Activated T-cell treated with anti-CD3 and anti-CD28 coated beads, Interleukin-2, amount 50 U/mL, for 72 hours (primary cell): ENCODE measurements at regions not wholly inside any gene's neighbourhood (a gene's known extent, or its start where the extent isn't known, plus 50 kb on each side); places are given as distances from the start of the nearest gene placed in this dataset.

Experiments used
- ATAC-seq, 2 donors: fragments of 150-1000 bp; cut with Tn5 transposase; replicated peaks in 1 of 2; 2 replicates each; pipeline ENCODE4 v1.10.0; 2021; ENCODE audit warnings: moderate library complexity in 2 of 2, mild to moderate bottlenecking in 1 of 2
- DNase-seq, 2 donors: peaks; one replicate each; pipeline ENCODE4 v3.0.0; 2021 to 2022; ENCODE audit warnings: mixed read lengths in 1 of 2
- H3K27ac Mint-ChIP-seq: one replicate; pipeline ENCODE4 v1.8.0; 2022; ENCODE audit warnings: mild to moderate bottlenecking, moderate library complexity, mixed read lengths
- H3K27me3 Mint-ChIP-seq: one replicate; pipeline ENCODE4 v1.8.0; 2022; ENCODE audit warnings: low read depth, mixed read lengths
- H3K36me3 Mint-ChIP-seq, 2 donors: one replicate each; pipeline ENCODE4 v1.8.0; 2022; ENCODE audit warnings: mixed read lengths in 2 of 2, mild to moderate bottlenecking in 1 of 2; ENCODE audit not compliant: insufficient read depth in 2 of 2
- H3K4me1 Mint-ChIP-seq: one replicate; pipeline ENCODE4 v1.8.0; 2022; ENCODE audit warnings: low read depth, mixed read lengths
- H3K4me3 Mint-ChIP-seq, 2 donors: one replicate each; pipeline ENCODE4 v1.8.0; 2022; ENCODE audit warnings: mild to moderate bottlenecking in 2 of 2, mixed read lengths in 2 of 2, moderate library complexity in 2 of 2
- H3K9me3 Mint-ChIP-seq, 2 donors: one replicate each; pipeline ENCODE4 v1.8.0; 2022; ENCODE audit warnings: mixed read lengths in 2 of 2

DNA sequence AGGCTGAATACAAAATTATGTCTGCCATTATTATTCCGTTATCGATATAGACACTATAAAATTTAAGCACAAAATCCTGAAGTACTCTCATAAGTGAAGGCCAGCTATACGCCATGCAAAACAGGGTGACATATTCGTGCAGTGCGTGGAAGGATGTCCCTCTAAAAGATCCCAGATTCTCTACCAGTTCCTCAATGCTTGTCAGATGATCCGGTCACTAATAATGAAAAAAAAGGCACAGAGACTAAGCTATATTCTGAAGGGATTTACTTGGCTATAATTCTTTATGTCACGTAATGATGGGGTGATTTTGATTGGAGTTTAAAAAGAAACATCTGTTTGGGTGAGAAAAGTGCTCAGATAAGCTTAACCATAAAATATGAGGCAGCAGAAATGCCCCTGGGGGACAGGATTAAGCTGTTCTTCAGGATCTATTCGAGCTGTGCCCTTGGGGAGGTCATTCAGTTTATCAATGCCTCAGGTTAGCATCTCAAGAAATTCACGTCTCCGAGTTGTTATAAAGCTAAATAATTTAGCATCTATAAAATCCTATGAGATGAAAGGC lies 229.7 kb upstream of the PITRM1 start:
- H3K27me3 Mint-ChIP-seq = peaks cover 2% of the 10 kb centered on the region
- no peaks in the 10 kb centered on the region for H3K4me1 Mint-ChIP-seq
- no peaks in the 10 kb centered on the region for H3K9me3 Mint-ChIP-seq
- DNase-seq = no peak
- no peaks in the 10 kb centered on the region for H3K36me3 Mint-ChIP-seq
- no peak overlapping the region for H3K27ac Mint-ChIP-seq
- ATAC-seq = no peak
- no peak overlapping the region for H3K4me3 Mint-ChIP-seq

DNA sequence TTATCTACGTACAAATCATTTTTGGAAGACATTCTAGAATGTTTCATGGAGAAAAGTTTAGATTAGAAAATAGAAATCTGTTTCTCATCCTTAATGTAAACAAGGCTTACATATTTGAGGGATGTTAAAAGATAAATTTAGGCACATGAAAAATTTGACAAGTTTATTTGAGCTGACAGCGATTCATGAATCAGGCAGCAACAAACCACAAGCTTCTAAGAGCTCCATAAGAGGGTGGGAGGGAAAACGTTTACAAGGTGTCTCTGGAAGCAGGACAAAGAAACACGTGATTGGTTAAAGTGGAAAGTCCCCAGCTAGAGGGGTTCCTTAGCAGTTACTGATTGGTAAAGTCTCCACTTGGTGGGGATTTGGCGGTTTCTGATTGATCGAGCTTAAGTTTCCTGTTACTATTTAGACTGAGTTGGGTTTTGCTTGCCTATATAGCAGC lies 228.9 kb upstream of the PITRM1 start:
- no peak for DNase-seq
- Mint-ChIP-seq H3K27ac (no peak overlapping the region), H3K9me3 (no peaks in the 10 kb centered on the region), H3K4me1 (no peaks in the 10 kb centered on the region), H3K27me3 (peaks cover 8% of the 10 kb centered on the region), H3K4me3 (no peak overlapping the region), H3K36me3 (no peaks in the 10 kb centered on the region)
- ATAC-seq = no peak

DNA sequence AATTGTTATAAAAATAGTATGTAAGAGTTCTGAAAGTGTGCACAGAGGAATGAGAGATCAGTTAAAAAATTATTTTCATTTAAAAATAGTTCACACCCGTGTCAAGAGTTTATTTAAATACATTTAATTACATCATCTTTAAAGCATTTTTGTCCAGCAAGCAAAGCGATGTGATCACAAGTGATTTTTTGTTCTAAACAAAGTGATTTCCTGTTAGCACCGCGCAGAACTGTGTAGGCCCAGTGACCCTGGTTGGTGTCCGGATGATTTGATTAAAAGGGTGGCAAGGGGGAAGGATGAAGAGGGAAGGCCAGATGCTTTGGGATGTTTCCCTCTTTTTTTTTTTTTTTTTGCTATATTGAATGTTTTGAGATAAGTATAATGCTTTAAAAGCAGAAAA lies 227.8 kb upstream of the PITRM1 start:
- Mint-ChIP-seq H3K36me3 (no peaks in the 10 kb centered on the region), H3K4me3 (no peak overlapping the region), H3K9me3 (no peaks in the 10 kb centered on the region), H3K27ac (no peak overlapping the region), H3K27me3 (peaks cover 14% of the 10 kb centered on the region), H3K4me1 (no peaks in the 10 kb centered on the region)
- ATAC-seq = no peak
- no peak for DNase-seq

DNA sequence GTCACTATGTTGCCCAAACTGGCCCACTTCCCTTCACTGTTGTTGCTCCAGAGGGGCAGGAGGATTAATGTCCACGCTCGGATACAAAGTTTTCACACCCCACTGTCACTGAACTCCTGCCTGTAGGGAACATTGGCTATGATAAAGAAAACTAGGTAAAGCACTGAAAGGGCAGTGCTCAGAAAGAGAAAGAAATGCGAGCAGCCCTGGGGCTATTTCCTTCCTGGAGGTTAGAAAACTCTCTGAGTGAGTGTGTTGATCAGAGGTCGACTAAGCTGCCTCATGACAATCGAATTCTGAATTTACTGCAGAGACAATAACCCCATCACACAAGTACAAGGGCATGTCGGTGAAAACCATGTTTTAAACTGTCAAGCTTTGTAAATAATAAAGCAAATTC lies 227.2 kb upstream of the PITRM1 start:
- peaks cover 15% of the 10 kb centered on the region for H3K27me3 Mint-ChIP-seq
- no peaks in the 10 kb centered on the region for H3K36me3 Mint-ChIP-seq
- no peaks in the 10 kb centered on the region for H3K9me3 Mint-ChIP-seq
- no peaks in the 10 kb centered on the region for H3K4me1 Mint-ChIP-seq
- H3K4me3 Mint-ChIP-seq = no peak overlapping the region
- H3K27ac Mint-ChIP-seq = no peak overlapping the region
- ATAC-seq (no peak), DNase-seq (no peak)

DNA sequence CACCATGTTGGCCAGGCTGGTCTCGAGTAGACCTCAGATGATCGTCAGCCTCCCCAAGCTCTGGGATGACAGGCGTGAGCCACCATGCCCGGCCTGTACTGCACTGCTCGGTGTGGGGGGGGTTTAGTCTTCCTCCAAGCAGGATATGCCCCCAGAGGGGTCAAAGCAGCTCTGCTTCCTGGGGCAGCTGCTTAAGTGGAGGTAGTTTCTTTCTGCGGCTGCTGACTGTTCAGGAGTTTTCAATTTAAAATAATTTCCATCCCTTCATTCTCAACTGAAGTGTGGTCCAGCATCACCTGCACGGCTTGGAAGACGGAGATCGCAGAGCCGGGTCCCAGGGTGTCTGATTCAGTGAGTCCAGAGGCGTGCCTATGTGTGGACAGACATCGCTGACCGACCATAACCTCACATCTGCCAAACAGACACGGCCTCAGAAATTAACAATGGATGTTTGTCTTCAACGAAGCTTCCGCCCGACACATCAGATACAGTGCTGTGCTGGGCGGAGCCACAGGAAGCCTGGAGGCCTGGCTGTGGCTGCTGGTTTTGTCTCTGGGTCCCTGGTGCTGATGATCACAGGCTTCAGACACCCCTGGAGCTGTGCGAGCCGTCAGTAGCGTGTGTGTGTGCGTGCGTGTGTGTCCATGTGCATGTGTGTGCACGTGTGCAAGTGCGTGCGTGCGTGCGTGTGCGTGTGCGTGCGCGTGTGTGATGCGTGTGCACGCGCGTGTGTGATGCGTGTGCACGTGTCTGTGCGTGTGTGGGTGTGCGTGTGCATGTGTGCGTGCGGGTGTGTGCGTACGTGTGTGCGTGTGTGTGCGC lies 226.5 kb upstream of the PITRM1 start:
- Mint-ChIP-seq H3K9me3 (no peaks in the 10 kb centered on the region), H3K4me1 (no peaks in the 10 kb centered on the region), H3K27ac (no peak overlapping the region), H3K4me3 (no peak overlapping the region), H3K27me3 (peaks cover 22% of the 10 kb centered on the region), H3K36me3 (no peaks in the 10 kb centered on the region)
- DNase-seq (no peak), ATAC-seq (no peak)

DNA sequence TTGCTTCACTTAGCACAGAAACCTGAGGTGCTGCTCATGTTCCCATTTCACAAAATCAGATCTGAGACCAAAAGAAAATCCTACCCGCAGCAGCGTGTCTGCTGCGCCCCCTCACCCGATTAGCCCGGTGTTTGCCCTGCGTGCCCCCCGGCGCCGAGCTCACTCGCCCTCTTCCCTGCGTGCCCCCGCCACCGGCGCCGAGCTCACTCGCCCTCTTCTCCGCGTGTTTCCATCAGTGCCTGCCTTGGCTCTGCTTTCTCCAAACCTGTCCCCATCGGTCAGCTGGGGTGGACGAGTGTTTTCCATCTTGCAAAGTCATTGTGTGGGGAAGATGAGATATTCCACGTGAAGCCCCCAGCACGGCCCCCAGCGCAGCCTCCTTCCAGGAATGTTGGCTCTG lies 225.3 kb upstream of the PITRM1 start:
- Mint-ChIP-seq H3K4me3 (no peak overlapping the region), H3K27ac (no peak overlapping the region), H3K9me3 (no peaks in the 10 kb centered on the region), H3K4me1 (no peaks in the 10 kb centered on the region), H3K27me3 (peaks cover 28% of the 10 kb centered on the region), H3K36me3 (no peaks in the 10 kb centered on the region)
- ATAC-seq (no peak), DNase-seq (no peak)

DNA sequence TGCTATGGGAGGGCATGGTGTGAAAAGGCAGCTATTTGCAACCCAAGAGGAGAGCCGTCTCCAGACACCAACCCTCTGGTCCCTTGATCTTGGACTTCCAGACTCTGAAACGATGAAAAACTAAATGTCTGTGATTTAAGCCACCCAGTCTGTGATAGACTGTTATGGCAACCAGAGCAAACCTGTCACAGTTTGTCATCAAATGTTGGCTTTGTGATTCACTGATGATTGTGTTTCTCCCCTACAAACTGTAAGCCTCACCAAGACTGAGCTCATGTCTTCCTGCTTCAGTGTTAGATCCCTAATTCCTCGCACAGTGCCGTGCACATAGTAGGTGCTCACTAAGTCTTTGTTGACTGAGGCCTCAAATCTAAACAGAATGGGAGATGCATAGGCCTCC lies 224.6 kb upstream of the PITRM1 start:
- no peak for DNase-seq
- Mint-ChIP-seq H3K27ac (no peak overlapping the region), H3K4me3 (no peak overlapping the region), H3K4me1 (no peaks in the 10 kb centered on the region), H3K36me3 (no peaks in the 10 kb centered on the region), H3K27me3 (peaks cover 28% of the 10 kb centered on the region), H3K9me3 (no peaks in the 10 kb centered on the region)
- ATAC-seq = peak in 1 of 2 donors; percentile 61

DNA sequence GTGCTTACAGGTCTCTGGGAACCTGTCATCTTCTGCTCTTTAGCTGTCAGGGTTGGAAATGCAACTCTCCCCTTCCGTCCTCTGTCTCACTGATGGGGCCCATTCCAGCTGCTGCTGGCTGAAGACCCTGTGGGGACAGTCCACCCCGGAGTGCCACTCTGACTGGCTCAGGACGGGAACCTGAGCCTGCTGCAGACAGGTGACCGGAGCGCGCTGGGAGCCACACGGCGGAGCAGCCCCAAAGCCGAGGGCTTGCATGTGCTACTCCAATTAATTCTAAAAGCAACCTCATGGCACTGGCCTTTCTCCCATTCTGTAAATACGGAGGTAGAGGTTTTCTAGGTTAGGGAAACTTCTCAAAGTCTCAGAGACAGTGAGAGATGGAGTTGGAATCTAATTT lies 223.5 kb upstream of the PITRM1 start:
- H3K4me1 Mint-ChIP-seq = no peaks in the 10 kb centered on the region
- H3K27ac Mint-ChIP-seq = no peak overlapping the region
- no peak overlapping the region for H3K4me3 Mint-ChIP-seq
- DNase-seq (no peak), ATAC-seq (no peak)
- no peaks in the 10 kb centered on the region for H3K9me3 Mint-ChIP-seq
- H3K36me3 Mint-ChIP-seq = no peaks in the 10 kb centered on the region
- peaks cover 28% of the 10 kb centered on the region for H3K27me3 Mint-ChIP-seq

DNA sequence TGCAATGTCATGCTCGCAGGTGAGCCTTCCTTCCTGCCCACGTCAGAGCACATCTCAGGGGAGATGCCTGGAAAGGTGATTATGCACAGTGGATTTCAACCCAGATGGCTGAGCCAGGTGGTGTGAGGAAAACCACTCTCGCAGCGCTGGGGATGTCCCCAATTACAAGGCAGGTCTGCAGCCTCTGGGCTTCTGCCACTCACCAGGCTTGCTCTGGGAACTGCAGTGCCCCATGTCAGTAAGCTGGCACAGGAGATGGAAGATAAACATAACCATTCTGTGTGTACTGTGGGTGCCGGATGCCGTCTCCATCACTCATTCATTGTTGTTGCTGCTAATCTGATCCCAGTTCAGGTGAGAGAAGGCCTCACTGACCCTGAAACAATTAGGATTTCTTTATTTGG lies 222.9 kb upstream of the PITRM1 start:
- no peak overlapping the region for H3K4me3 Mint-ChIP-seq
- no peaks in the 10 kb centered on the region for H3K36me3 Mint-ChIP-seq
- no peaks in the 10 kb centered on the region for H3K4me1 Mint-ChIP-seq
- DNase-seq = no peak
- no peak overlapping the region for H3K27ac Mint-ChIP-seq
- peaks cover 28% of the 10 kb centered on the region for H3K27me3 Mint-ChIP-seq
- ATAC-seq = no peak
- no peaks in the 10 kb centered on the region for H3K9me3 Mint-ChIP-seq

DNA sequence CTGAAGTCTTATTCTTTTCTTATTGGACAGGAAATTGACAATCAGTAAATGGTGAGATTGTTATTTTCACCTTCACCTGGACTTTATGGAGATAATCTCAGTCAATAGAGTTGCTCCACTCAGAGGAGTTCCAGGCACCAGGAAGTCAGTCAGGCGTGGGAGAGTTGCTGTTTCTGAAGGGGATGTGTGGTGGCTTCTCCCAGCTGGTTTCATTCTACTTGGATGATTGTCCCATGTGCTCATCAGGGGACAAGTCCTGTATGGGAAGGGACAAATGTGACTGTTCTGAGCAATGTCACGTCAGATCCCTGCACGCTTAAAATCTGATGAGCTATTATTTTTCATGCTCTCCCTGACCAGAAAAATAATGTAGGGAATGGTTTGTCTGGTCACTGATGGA lies 222.5 kb upstream of the PITRM1 start:
- Mint-ChIP-seq H3K4me1 (no peaks in the 10 kb centered on the region), H3K27ac (no peak overlapping the region), H3K4me3 (no peak overlapping the region), H3K9me3 (no peaks in the 10 kb centered on the region), H3K27me3 (peaks cover 28% of the 10 kb centered on the region), H3K36me3 (no peaks in the 10 kb centered on the region)
- ATAC-seq (no peak), DNase-seq (no peak)

DNA sequence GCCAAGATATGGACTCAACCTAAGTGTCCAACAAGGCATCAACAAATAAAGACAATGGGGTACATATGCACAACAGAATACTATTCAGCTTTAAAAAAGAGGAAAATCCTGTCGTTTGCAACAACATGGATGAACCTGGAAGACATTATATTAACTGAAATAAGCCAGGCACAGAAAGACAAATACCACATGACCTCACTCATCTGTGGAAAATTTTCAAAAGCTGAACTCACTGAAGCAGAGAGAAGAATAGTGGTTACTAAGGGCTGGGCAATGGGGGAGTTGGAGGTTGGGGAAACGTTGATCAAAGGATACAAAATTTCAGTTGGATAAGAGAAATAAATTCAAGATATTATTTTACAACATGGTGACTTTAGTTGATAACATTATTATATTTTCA lies 221.4 kb upstream of the PITRM1 start:
- no peak overlapping the region for H3K4me3 Mint-ChIP-seq
- no peak overlapping the region for H3K27ac Mint-ChIP-seq
- H3K4me1 Mint-ChIP-seq = no peaks in the 10 kb centered on the region
- H3K36me3 Mint-ChIP-seq = no peaks in the 10 kb centered on the region
- no peak for DNase-seq
- ATAC-seq = no peak
- H3K9me3 Mint-ChIP-seq = no peaks in the 10 kb centered on the region
- peaks cover 28% of the 10 kb centered on the region for H3K27me3 Mint-ChIP-seq

DNA sequence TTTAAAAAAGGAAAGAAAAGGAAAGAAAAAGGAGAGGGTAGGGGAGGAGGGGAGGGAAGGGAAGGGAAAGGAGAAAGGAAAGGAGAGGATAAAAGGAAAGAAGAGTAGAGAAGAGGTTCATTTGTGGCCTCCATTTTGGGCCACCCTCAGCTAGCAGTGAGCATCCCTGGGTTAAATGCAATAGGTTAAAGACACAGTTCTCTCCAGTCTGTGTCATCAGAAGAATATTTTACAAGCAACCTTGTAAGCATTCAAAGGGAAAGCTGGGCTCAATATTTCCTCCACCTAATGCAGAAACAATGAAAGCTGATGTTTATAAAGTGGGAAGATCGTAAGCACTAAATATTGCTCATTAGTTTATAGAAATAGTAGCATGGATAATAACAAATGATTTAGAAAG lies 219.1 kb upstream of the PITRM1 start:
- Mint-ChIP-seq H3K27ac (no peak overlapping the region), H3K9me3 (no peaks in the 10 kb centered on the region), H3K4me1 (no peaks in the 10 kb centered on the region), H3K36me3 (no peaks in the 10 kb centered on the region), H3K27me3 (peaks cover 38% of the 10 kb centered on the region), H3K4me3 (no peak overlapping the region)
- DNase-seq (no peak), ATAC-seq (no peak)

DNA sequence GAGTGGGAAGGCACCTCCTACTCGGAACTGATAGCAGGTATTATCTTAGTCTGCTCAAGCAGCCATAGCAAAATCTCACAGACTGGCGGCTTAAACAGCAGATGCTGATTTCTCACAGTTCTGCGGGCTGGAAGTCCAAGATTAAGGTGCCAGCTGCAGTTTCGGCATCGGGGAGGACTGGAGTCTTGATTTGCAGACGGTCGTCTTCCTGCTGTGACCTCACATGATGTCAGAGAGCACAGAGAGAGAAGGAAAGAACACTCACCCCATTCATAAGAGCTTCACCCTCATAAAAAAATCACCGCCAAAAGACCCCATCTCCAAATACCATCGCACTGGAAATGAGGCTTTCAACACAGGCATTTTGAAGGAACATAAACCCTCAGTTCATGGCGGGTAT lies 216.5 kb upstream of the PITRM1 start:
- Mint-ChIP-seq H3K4me3 (no peak overlapping the region), H3K9me3 (peaks cover 6 to 9% of the 10 kb centered on the region in 2 donors), H3K27me3 (peaks cover 42% of the 10 kb centered on the region), H3K4me1 (no peaks in the 10 kb centered on the region), H3K27ac (no peak overlapping the region), H3K36me3 (peaks cover 2 to 6% of the 10 kb centered on the region in 2 donors)
- DNase-seq (no peak), ATAC-seq (no peak)

DNA sequence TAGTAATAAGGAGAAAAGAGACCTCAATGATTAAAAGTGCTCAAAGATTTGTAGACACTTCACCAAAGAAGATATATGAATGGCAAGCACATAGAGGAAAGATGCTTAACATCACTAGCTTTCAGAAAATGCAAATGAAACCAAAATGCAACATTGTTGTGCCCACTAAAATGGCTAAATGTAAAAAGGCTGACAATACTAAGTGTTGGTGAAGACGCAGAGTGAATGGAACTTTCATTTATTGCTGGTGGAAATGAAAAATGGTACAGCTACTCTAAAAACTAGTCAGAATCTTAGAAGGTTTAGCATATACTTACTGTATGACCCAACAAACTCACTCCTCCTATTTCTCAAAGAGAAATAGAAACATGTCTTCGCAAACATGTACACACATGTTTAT lies 212.9 kb upstream of the PITRM1 start:
- ATAC-seq (no peak), DNase-seq (no peak)
- Mint-ChIP-seq H3K4me3 (no peak overlapping the region), H3K4me1 (no peaks in the 10 kb centered on the region), H3K27ac (no peak overlapping the region), H3K36me3 (peaks cover 2 to 6% of the 10 kb centered on the region in 2 donors), H3K27me3 (peaks cover 36% of the 10 kb centered on the region), H3K9me3 (peaks cover 9% of the 10 kb centered on the region in 2 donors)
